GM23248 (cell line): ENCODE measurements at regions not wholly inside any gene's neighbourhood (a gene's known extent, or its start where the extent isn't known, plus 50 kb on each side); places are given as distances from the start of the nearest gene placed in this dataset.

Source experiments
- DNase-seq: peaks from one replicate; pipeline ENCODE4 v3.0.0-alpha.2; 2015
- H2AFZ ChIP-seq: fragments of 200-600 bp; sonication (generic); 2 replicates; pipeline ENCODE4 v1.6.1; 2016; ENCODE audit warnings: antibody characterized with exemption
- H3F3A ChIP-seq: fragments of 200-600 bp; sonication (generic); 2 replicates; pipeline ENCODE4 v1.6.1; 2016; ENCODE audit warnings: mild to moderate bottlenecking, antibody characterized with exemption, mixed run types; ENCODE audit not compliant: insufficient read depth
- H3K27ac ChIP-seq: fragments of 200-600 bp; sonication (generic); 2 replicates; pipeline ENCODE4 v1.5.1; 2016; ENCODE audit warnings: mild to moderate bottlenecking
- H3K27me3 ChIP-seq: fragments of 200-600 bp; sonication (generic); replicated peaks from 2 replicates; pipeline ENCODE4 v1.6.1; 2016; ENCODE audit warnings: mild to moderate bottlenecking; ENCODE audit not compliant: insufficient read depth
- H3K36me3 ChIP-seq: fragments of 200-600 bp; sonication (generic); 2 replicates; pipeline ENCODE4 v1.6.1; 2016; ENCODE audit warnings: low read depth, mild to moderate bottlenecking
- H3K4me1 ChIP-seq: fragments of 200-600 bp; sonication (generic); 2 replicates; pipeline ENCODE4 v1.6.1; 2016; ENCODE audit warnings: mild to moderate bottlenecking; ENCODE audit not compliant: insufficient read depth
- H3K4me2 ChIP-seq: fragments of 200-600 bp; sonication (generic); one replicate; pipeline ENCODE4 v1.6.1; 2016; ENCODE audit warnings: mild to moderate bottlenecking; ENCODE audit not compliant: unreplicated experiment
- H3K4me3 ChIP-seq: fragments of 200-600 bp; sonication (generic); 2 replicates; pipeline ENCODE4 v1.5.1; 2016; ENCODE audit warnings: mild to moderate bottlenecking
- H3K79me2 ChIP-seq: fragments of 200-600 bp; sonication (generic); 2 replicates; pipeline ENCODE4 v1.6.1; 2016; ENCODE audit warnings: mild to moderate bottlenecking; ENCODE audit not compliant: insufficient read depth
- H3K9ac ChIP-seq: fragments of 200-600 bp; sonication (generic); 2 replicates; pipeline ENCODE4 v1.6.1; 2016; ENCODE audit warnings: mild to moderate bottlenecking
- H3K9me2 ChIP-seq: fragments of 200-600 bp; sonication (generic); 2 replicates; pipeline ENCODE4 v1.6.1; 2016; ENCODE audit warnings: mixed run types, mild to moderate bottlenecking, moderate library complexity; ENCODE audit not compliant: insufficient read depth
- H3K9me3 ChIP-seq: fragments of 200-600 bp; sonication (generic); one replicate; pipeline ENCODE4 v1.6.1; 2017; ENCODE audit warnings: low read depth
- H4K20me1 ChIP-seq: fragments of 200-600 bp; sonication (generic); 2 replicates; pipeline ENCODE4 v1.6.0; 2016; ENCODE audit not compliant: insufficient read depth
- EZH2 ChIP-seq: fragments of 200-600 bp; sonication (generic); IDR thresholded peaks from 2 replicates; pipeline ENCODE4 v1.6.1; 2018; ENCODE audit warnings: antibody characterized with exemption, mild to moderate bottlenecking; ENCODE audit not compliant: insufficient read depth, poor library complexity, severe bottlenecking
- EZH2phosphoT487 ChIP-seq: fragments of 200-600 bp; sonication (generic); IDR thresholded peaks from 2 replicates; pipeline ENCODE4 v1.6.1; 2018; ENCODE audit warnings: antibody characterized with exemption, moderate library complexity, mild to moderate bottlenecking, low read depth; ENCODE audit not compliant: insufficient read depth
- WGBS, 2 experiments: methylation state at CpG; one replicate each; pipeline ENCODE4 v1.1.6; 2015 to 2017; ENCODE audit warnings: low lambda C conversion rate in 2 of 2, low coverage in 1 of 2; ENCODE audit errors: missing lambda C conversion rate in 2 of 2; 5-methylcytosine and 5-hydroxymethylcytosine counted together
- in situ Hi-C: fragments of 300-500 bp; cut with MboI; formaldehyde crosslinking; loops from 2 replicates; pipeline ENCODE4 v1.15.0; 2020

- Histone ChIP-seq H3K9ac (no peak overlapping the region), H3K9me2 (no peaks in the 10 kb centered on the region), H3F3A (no peaks in the 10 kb centered on the region), H3K79me2 (no peaks in the 10 kb centered on the region), H3K4me2 (no peak overlapping the region), H2AFZ (no peak overlapping the region), H3K27me3 (no peaks in the 10 kb centered on the region), H3K27ac (no peak overlapping the region), H3K4me1 (no peaks in the 10 kb centered on the region), H4K20me1 (no peaks in the 10 kb centered on the region), H3K36me3 (no peaks in the 10 kb centered on the region), H3K4me3 (no peak overlapping the region), H3K9me3 (no peaks in the 10 kb centered on the region)
- DNase-seq = no peak
- in situ Hi-C loops = no loop called here
- TF ChIP-seq EZH2phosphoT487 = no peak
- TF ChIP-seq EZH2 = no peak
Observed at GRCh38 chr3:34139566-34139965, 341.1 kb downstream of the PDCD6IP start.

GRCh38 chr3:34140616-34141015 is 342.2 kb downstream of the PDCD6IP start:
- Histone ChIP-seq H3K9me3 (no peaks in the 10 kb centered on the region), H3K4me1 (no peaks in the 10 kb centered on the region), H3K79me2 (no peaks in the 10 kb centered on the region), H3K4me2 (no peak overlapping the region), H4K20me1 (no peaks in the 10 kb centered on the region), H3K9me2 (no peaks in the 10 kb centered on the region), H3K4me3 (no peak overlapping the region), H3K27me3 (no peaks in the 10 kb centered on the region), H3K9ac (no peak overlapping the region), H3K27ac (no peak overlapping the region), H3K36me3 (no peaks in the 10 kb centered on the region), H3F3A (no peaks in the 10 kb centered on the region), H2AFZ (no peak overlapping the region)
- peak; percentile 1 for DNase-seq
- TF ChIP-seq EZH2 (no peak), EZH2phosphoT487 (no peak)
- WGBS, 2 experiments = 18 to 20% methylated on average over 1 of the region's 1 CpG
- in situ Hi-C loops = no loop called here

GRCh38 chr3:34141841-34142337 is 343.5 kb downstream of the PDCD6IP start:
- Histone ChIP-seq H3K4me2 (no peak overlapping the region), H4K20me1 (no peaks in the 10 kb centered on the region), H3K4me1 (no peaks in the 10 kb centered on the region), H3K9me3 (no peaks in the 10 kb centered on the region), H3K27ac (no peak overlapping the region), H3K9ac (no peak overlapping the region), H3K9me2 (no peaks in the 10 kb centered on the region), H3F3A (no peaks in the 10 kb centered on the region), H3K79me2 (no peaks in the 10 kb centered on the region), H3K27me3 (no peaks in the 10 kb centered on the region), H2AFZ (no peak overlapping the region), H3K36me3 (no peaks in the 10 kb centered on the region), H3K4me3 (no peak overlapping the region)
- in situ Hi-C loops = no loop called here
- 11 to 13% methylated on average over 3 of the region's 3 CpGs for WGBS, 2 experiments
- no peak for DNase-seq
- TF ChIP-seq EZH2phosphoT487 = no peak
- TF ChIP-seq EZH2 = no peak

- Histone ChIP-seq H3K9ac (no peak overlapping the region), H3K9me2 (no peaks in the 10 kb centered on the region), H3K27ac (no peak overlapping the region), H3K79me2 (no peaks in the 10 kb centered on the region), H3K4me3 (no peak overlapping the region), H3K4me2 (no peak overlapping the region), H3K36me3 (no peaks in the 10 kb centered on the region), H3F3A (no peaks in the 10 kb centered on the region), H3K4me1 (no peaks in the 10 kb centered on the region), H3K9me3 (no peaks in the 10 kb centered on the region), H2AFZ (no peak overlapping the region), H3K27me3 (no peaks in the 10 kb centered on the region), H4K20me1 (no peaks in the 10 kb centered on the region)
- TF ChIP-seq EZH2phosphoT487 (no peak), EZH2 (no peak)
- in situ Hi-C loops = no loop called here
- DNase-seq = no peak
- 1 to 4% methylated on average over 3 of the region's 3 CpGs for WGBS, 2 experiments
Observed at GRCh38 chr3:34145796-34146195, 347.4 kb downstream of the PDCD6IP start.

GRCh38 chr3:34146596-34146995 is 348.2 kb downstream of the PDCD6IP start:
- no peak overlapping the region for H3K9ac ChIP-seq
- no peak overlapping the region for H2AFZ ChIP-seq
- no peak for TF ChIP-seq EZH2
- no peak for TF ChIP-seq EZH2phosphoT487
- no peaks in the 10 kb centered on the region for H3K9me2 ChIP-seq
- no peaks in the 10 kb centered on the region for H3K4me1 ChIP-seq
- no peaks in the 10 kb centered on the region for H4K20me1 ChIP-seq
- no peaks in the 10 kb centered on the region for H3K9me3 ChIP-seq
- H3K27ac ChIP-seq = no peak overlapping the region
- no peaks in the 10 kb centered on the region for H3K79me2 ChIP-seq
- H3K27me3 ChIP-seq = no peaks in the 10 kb centered on the region
- no peak overlapping the region for H3K4me3 ChIP-seq
- in situ Hi-C loops = no loop called here
- DNase-seq = no peak
- H3F3A ChIP-seq = no peaks in the 10 kb centered on the region
- H3K4me2 ChIP-seq = no peak overlapping the region
- no peaks in the 10 kb centered on the region for H3K36me3 ChIP-seq
